ENCODE measurements at regions not wholly inside any gene's neighbourhood (a gene's known extent, or its start where the extent isn't known, plus 50 kb on each side); places are given as distances from the start of the nearest gene placed in this dataset.

DNA sequence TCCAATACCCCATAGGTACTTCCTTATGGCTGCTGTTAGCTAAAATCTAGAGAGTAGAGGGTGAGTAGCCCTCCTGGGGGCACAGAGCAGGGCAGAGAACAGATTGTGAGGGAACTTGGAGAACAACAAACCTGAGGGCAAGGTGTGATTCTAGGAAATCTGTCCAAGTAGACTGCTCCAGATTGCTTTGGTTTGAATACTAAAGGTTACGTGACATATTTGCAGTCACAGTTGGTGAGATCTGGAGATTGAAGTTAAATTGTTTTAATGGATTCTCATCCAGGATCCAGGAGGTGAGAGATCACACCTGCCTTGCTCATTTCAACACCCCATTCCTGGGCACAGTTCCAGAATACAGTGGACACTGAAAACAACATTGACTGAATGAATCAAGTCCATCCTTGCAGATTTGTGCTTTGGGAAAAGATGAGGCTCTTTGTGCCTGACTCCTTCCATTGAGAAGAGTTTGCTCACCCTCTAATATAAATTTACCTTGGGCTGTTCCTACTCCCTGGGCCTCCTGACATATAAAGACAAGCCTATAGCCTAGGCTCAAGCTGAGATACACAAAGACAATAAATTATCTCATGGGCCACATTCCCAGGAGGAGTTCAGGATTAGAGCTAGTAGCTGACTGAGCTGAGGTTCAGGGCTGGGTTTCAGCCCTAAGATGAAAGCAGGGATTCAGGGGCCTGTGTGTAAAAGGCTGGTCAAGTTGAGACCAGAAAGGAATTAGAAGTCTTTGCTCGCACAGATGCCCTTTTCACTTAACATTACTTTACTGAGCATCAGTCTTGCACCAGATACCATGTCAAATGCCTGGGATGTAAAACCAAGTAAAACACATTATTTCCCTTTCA is 400.9 kb upstream of the MCTP2 start:
- Histone ChIP-seq H3K4me3 (ENCODE audit: low read depth, low read length) (no peak overlapping the region), H3K27me3 (ENCODE audit: control insufficient read depth, insufficient read depth, low read length) (no peaks in the 10 kb centered on the region), H3K36me3 (ENCODE audit: control insufficient read depth, insufficient read depth, low read length) (no peaks in the 10 kb centered on the region)
- TF ChIP-seq, protein P1, sequence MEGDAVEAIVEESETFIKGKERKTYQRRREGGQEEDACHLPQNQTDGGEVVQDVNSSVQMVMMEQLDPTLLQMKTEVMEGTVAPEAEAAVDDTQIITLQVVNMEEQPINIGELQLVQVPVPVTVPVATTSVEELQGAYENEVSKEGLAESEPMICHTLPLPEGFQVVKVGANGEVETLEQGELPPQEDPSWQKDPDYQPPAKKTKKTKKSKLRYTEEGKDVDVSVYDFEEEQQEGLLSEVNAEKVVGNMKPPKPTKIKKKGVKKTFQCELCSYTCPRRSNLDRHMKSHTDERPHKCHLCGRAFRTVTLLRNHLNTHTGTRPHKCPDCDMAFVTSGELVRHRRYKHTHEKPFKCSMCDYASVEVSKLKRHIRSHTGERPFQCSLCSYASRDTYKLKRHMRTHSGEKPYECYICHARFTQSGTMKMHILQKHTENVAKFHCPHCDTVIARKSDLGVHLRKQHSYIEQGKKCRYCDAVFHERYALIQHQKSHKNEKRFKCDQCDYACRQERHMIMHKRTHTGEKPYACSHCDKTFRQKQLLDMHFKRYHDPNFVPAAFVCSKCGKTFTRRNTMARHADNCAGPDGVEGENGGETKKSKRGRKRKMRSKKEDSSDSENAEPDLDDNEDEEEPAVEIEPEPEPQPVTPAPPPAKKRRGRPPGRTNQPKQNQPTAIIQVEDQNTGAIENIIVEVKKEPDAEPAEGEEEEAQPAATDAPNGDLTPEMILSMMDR (IDR thresholded peaks at IDR 0.05; ENCODE audit: insufficient read depth, low read depth, low read length) = no peak
- ChIA-PET CTCF (no interaction called here), POLR2A (no interaction called here)
- DNase-seq (ENCODE audit: low read depth) = no peak

DNA sequence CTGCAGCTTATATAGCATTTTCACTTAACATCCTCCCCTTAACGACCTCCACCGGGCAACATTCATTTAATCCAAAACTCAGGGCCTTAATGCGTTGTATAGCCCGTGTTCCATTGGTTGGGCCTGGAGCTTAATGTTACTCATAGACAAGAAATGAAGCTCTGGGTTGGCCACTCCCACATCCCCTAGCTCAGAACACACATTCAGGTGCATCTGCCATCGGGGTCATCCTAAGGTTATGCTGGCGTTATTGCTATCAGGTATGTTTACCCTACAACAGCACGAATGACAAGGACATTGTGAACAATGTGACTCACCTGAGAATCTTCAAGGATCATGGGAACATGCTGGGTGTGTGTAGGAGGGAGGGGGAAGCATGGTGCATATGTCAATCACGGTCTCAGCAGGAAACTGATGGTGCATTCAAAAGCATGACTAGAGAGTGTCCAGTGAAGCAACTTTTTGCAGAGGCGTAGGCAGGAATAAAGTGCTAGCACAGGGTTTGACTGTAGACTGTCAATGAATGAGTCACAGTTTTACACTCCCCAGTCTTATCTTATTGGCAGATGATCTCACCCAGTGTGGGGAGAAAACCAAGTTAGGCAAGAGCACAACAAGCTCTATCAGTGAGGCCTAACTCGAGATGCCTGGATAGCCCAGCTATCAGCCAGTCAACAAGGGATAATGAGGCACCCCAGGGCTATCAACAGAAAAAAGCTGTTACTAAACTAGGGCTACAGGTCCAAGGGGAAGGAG is 402.1 kb upstream of the MCTP2 start:
- no peaks in the 10 kb centered on the region for H3K36me3 ChIP-seq (ENCODE audit: control insufficient read depth, insufficient read depth, low read length)
- TF ChIP-seq, protein P1 (IDR thresholded peaks at IDR 0.05; ENCODE audit: insufficient read depth, low read depth, low read length) = no peak
- no peak overlapping the region for H3K4me3 ChIP-seq (ENCODE audit: low read depth, low read length)
- ChIA-PET POLR2A (no interaction called here), CTCF (no interaction called here)
- no peaks in the 10 kb centered on the region for H3K27me3 ChIP-seq (ENCODE audit: control insufficient read depth, insufficient read depth, low read length)
- DNase-seq (ENCODE audit: low read depth) = no peak

DNA sequence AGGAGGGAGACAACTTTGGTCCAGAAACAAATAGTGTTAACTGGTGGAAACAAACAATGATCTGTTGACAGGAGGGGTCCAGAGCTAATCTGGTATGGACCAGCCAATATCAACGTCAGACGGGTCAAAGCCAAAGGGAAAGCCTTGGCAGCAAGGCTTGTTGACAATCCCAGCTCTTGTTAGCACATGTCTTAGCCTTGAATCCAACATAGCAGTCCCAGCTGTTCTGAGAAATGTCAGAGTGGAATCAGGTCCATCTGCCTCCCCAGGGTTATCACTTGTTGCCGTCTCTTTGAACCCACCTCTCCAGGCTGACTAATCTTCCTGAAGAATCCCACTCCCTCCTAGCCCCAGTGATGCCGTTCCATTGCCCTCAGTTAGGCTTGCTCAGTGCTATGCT is 404.6 kb upstream of the MCTP2 start:
- Histone ChIP-seq H3K36me3 (ENCODE audit: control insufficient read depth, insufficient read depth, low read length) (no peaks in the 10 kb centered on the region), H3K27me3 (ENCODE audit: control insufficient read depth, insufficient read depth, low read length) (no peaks in the 10 kb centered on the region), H3K4me3 (ENCODE audit: low read depth, low read length) (no peak overlapping the region)
- TF ChIP-seq, protein P1 (IDR thresholded peaks at IDR 0.05; ENCODE audit: insufficient read depth, low read depth, low read length) = no peak
- ChIA-PET POLR2A (no interaction called here), CTCF (no interaction called here)
- DNase-seq (ENCODE audit: low read depth) = no peak

DNA sequence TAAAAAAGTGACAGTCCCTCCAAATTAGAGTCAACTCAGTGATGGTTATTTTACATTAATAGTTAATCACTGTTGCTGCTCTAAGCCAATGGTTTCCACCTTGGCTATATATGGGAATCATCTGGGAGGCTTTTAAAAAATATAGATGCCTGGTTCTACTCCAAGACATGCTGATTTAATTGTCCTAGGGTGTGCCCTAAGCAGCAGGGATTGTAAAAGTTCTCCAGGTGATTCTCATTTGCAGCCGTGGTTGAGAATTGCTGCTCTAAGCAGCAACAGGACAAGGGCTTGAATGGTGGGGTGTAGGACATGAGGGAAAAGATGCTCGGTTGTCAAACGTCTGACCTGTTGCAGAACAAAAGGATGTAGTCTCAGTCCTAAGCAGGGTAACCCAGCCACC is 405.1 kb upstream of the MCTP2 start:
- ChIA-PET CTCF (no interaction called here), POLR2A (no interaction called here)
- no peak for DNase-seq (ENCODE audit: low read depth)
- TF ChIP-seq, protein P1 (IDR thresholded peaks at IDR 0.05; ENCODE audit: insufficient read depth, low read depth, low read length) = no peak
- H3K4me3 ChIP-seq (ENCODE audit: low read depth, low read length) = no peak overlapping the region
- H3K27me3 ChIP-seq (ENCODE audit: control insufficient read depth, insufficient read depth, low read length) = no peaks in the 10 kb centered on the region
- no peaks in the 10 kb centered on the region for H3K36me3 ChIP-seq (ENCODE audit: control insufficient read depth, insufficient read depth, low read length)

DNA sequence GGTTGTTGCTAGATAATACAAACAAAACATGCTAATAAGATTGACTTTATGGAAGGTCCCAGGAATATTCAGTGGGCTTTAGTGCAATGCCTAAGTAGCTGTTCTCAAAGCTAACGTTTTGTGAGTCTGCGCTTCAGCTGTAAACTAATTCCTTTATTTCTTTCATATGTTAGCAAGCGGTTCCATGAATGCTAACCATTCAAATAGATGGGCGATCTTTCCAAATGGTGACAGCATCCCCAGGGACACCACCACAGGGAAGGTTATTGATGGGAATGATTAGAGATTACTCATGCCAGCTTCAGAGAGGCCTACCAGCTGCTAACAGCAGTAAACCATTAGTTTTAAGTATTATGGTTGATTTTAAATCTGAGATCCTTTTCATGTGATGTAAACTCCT is 405.7 kb upstream of the MCTP2 start:
- no peaks in the 10 kb centered on the region for H3K36me3 ChIP-seq (ENCODE audit: control insufficient read depth, insufficient read depth, low read length)
- DNase-seq (ENCODE audit: low read depth) = no peak
- H3K4me3 ChIP-seq (ENCODE audit: low read depth, low read length) = no peak overlapping the region
- ChIA-PET CTCF (no interaction called here), POLR2A (no interaction called here)
- TF ChIP-seq, protein P1 (IDR thresholded peaks at IDR 0.05; ENCODE audit: insufficient read depth, low read depth, low read length) = no peak
- no peaks in the 10 kb centered on the region for H3K27me3 ChIP-seq (ENCODE audit: control insufficient read depth, insufficient read depth, low read length)

All from BJ (cell line).